ENCODE measurements at regions not wholly inside any gene's neighbourhood (a gene's known extent, or its start where the extent isn't known, plus 50 kb on each side); places are given as distances from the start of the nearest gene placed in this dataset.

DNA sequence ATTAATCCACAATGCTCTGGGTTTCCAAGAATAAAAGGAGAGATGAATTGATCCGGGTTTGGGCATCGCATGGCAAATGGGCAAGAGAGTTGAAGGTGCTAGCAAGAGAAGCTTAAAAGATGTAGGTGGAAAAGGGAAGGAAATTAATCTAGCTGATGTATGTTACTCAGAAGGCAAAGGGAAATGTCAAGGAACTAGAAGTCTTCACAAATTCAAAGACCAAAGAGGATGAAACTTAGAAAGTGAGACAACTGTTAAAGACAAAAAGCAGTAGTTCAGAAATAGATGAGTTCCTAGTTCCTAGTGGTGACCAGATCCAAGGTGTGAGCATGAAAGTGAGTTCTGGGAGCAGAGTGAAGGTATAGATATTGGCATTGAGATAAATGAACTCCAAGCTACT, 228.3 kb downstream of the SEC23A start:
- TF ChIP-seq ZFX (IDR thresholded peaks at IDR 0.05; ENCODE audit: borderline replicate concordance) (no peak), CTCF (IDR thresholded peaks at IDR 0.05) (no peak)

Data from 22Rv1 (cell line).